LNCAP (cell line): ENCODE measurements at regions not wholly inside any gene's neighbourhood (a gene's known extent, or its start where the extent isn't known, plus 50 kb on each side); places are given as distances from the start of the nearest gene placed in this dataset.

Experiments used
- TF ChIP-seq, protein P1 (sequence below): fragments of 450-650 bp; IDR thresholded peaks from 2 replicates; pipeline ENCODE4 v1.5.1; 2017; ENCODE audit warnings: mild to moderate bottlenecking

DNA sequence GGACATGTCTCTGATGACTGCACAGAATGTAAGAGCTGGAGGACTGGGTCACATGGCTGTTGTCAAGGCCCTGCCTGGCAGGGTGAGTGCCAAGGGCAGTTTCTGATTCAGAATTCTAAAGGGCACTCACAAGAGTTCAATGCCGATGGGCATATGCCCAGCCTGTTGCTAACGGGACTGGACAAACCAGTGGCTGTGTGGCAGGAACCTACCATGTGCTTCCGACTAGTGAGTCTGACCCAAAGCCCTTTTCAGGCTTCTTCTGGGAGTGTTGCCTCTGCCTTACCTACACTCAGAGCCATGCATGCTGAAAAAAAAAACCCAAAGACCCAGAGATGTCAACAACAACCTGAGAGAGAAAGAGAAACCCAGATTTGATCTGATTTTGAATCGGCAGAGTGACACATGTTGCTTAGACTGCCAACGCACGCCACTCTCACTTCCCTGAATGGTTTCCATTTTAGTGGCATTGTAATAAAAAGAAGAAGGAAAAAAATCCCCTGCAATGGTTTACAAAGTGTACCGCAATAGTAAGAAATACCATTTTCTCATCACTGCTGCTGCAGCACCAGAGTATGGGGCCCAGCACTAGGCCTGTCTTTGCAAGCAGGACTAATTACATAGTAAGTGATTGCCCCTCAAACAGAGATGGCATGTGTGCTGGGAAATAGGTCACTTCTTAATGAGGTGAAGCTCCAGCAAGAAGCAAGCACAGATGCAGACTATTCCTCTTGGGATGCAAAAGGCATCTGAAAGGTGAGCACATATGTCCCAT is 194.3 kb downstream of the PALM2AKAP2 start:
- TF ChIP-seq, protein P1, sequence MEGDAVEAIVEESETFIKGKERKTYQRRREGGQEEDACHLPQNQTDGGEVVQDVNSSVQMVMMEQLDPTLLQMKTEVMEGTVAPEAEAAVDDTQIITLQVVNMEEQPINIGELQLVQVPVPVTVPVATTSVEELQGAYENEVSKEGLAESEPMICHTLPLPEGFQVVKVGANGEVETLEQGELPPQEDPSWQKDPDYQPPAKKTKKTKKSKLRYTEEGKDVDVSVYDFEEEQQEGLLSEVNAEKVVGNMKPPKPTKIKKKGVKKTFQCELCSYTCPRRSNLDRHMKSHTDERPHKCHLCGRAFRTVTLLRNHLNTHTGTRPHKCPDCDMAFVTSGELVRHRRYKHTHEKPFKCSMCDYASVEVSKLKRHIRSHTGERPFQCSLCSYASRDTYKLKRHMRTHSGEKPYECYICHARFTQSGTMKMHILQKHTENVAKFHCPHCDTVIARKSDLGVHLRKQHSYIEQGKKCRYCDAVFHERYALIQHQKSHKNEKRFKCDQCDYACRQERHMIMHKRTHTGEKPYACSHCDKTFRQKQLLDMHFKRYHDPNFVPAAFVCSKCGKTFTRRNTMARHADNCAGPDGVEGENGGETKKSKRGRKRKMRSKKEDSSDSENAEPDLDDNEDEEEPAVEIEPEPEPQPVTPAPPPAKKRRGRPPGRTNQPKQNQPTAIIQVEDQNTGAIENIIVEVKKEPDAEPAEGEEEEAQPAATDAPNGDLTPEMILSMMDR, result no peak

DNA sequence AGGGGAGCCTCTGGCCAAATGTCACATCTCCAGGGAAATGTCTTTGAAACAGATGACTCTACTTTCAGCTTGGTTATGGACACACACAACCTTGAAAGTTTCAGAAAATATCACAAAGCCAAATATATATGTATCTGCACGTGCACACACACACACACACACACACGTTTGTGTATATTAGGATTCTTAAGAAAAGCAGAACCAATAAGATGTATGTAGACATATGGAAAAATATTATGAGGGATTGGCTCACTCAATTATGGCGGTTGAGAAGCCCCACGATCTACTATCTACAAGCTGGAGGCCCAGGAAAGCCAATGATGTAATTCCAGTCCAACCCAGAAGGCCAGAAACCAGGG is 194.9 kb downstream of the PALM2AKAP2 start:
- TF ChIP-seq, protein P1, result no peak

DNA sequence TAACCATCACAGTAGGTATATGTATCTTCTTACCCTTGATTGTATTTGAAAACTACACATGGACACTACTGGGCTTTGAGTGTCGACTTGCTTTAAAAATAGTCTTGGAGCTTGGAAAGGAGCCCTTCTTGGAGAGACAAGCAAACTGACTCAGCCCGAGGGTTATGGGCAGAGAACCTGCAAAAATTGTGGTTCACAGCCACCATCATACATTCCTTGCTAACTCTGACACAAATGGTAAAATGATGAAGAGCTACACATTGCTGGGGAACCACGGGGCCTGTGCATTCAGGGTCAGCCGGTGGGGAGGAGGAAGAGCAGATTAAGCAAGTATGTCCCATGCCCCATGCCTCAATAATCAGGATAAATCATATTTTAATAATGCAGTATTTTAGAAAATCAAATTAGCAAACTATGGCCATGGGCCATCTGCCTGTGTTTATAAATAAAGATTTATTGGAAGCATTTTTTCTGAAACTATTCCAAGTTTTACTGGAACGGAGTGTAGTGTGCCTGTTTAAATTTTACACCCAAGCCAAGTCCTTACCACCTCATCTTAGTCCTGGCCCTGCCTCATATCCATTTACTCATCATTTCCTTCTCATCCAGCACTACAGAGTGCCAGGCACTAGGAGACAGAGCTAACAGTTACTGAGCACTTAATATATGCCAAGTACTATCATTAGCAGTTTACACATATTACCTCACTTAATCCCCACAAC is 195.7 kb downstream of the PALM2AKAP2 start:
- TF ChIP-seq, protein P1, result no peak

DNA sequence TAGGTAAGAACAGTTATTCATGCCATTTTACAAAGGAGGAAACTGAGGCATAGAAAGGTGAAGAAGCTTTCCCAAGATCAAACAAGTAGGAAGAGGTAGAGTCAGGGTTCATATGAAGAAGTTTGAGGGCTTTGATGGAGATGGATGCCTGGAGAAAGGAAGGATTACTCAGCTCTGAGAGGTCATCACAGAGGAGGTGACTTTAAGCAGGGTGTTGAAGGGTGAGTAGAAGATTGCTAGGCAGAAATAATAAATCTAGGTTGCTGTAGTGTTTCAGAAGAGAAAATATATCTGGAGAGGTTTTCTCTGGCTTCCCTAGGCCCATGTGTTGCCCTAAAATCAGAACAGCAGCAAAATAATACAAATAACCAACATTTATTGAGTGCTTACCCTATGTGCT is 196.3 kb downstream of the PALM2AKAP2 start:
- TF ChIP-seq, protein P1, result no peak

DNA sequence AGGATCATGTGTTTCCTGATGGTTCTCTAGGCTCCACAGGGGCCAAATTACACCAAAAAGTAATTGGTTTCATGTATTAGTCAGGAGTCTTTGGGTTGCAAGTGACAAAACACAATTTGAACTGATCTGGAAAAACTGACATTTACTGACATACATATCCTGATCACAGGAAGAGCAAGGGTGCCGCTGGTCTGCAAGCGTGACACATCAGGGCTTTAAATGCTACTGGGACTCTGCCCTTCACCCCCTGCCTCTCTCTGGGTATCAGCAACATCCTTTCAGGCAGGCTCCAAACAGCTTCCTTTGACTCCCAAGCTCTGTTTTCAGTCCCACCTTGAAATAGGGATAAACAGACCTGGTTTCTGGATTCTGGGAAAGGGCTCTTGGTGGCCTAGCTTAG is 197.5 kb downstream of the PALM2AKAP2 start:
- TF ChIP-seq, protein P1, result no peak

DNA sequence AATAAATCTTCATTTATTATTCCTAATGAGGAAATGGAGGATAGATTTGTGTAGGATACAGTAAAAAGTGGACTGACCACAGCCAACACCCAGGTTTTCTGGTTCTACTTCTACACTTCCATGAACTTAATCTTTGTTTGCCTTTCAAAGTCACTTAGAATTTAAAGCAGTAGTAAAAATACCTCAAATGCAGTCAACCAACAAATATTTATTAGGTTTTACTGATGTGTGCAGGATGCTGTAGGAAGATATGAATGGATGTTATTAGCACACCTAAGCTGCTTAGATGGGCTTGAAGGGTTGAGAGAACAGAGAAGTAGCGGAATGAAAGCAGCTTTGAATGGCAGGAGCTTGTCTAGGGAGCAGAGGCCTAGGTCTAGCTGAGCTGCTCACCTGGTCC is 201.1 kb downstream of the PALM2AKAP2 start:
- TF ChIP-seq, protein P1, result no peak

DNA sequence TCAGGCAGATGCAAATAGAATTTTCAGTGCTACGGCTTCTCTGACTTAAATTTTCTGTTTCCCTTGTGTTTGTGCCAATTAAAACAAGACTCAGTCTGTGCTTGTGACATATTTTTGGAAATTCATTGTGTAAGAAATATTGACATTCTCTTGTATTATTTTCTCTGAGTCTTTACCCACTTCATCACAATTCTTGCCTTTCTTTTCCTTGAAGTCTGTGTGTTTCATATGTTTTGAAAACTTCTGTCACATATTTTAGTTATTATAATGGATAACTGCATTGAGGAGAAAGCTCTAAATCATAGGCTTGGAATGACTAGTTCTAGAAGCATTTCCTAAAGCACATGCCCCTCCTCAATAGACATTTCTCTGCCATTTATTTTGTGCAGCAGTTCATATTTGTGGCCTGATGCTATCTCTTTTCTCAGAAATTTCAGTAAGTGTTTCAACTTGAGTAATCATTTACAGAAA is 206.6 kb downstream of the PALM2AKAP2 start:
- TF ChIP-seq, protein P1, result no peak
